HepG2 (cell line): ENCODE measurements at regions not wholly inside any gene's neighbourhood (a gene's known extent, or its start where the extent isn't known, plus 50 kb on each side); places are given as distances from the start of the nearest gene placed in this dataset.

ENCODE experiments used
- ATF3 ChIP-seq: sonication (generic); formaldehyde crosslinking; IDR thresholded peaks from 2 replicates; pipeline ENCODE4 v1.4.0; 2020; ENCODE audit warnings: missing genetic modification reagents
- DNMT3B ChIP-seq: conservative IDR thresholded peaks from 2 replicates; pipeline ENCODE4 v1.6.1; 2016; ENCODE audit warnings: missing biosample characterization, control low read depth
- EED ChIP-seq: sonication (generic); formaldehyde crosslinking; IDR thresholded peaks from 2 replicates; pipeline ENCODE4 v1.5.0; 2020; ENCODE audit warnings: mild to moderate bottlenecking, missing genetic modification reagents
- HCFC1 ChIP-seq: fragments of 150-350 bp; IDR thresholded peaks from 2 replicates; pipeline ENCODE4 v1.6.1; 2014; ENCODE audit warnings: low read depth, low read length
- IKZF5 ChIP-seq: IDR thresholded peaks from 2 replicates; pipeline ENCODE4 v1.6.1; 2018; ENCODE audit warnings: missing genetic modification reagents, mild to moderate bottlenecking, missing compliant biosample characterization
- POGK ChIP-seq: sonication (generic); formaldehyde crosslinking; conservative IDR thresholded peaks from 2 replicates; pipeline ENCODE4 v1.8.0; 2022; ENCODE audit warnings: mild to moderate bottlenecking, moderate library complexity, missing genetic modification reagents
- PRDM4 ChIP-seq: sonication (generic); formaldehyde crosslinking; IDR thresholded peaks from 2 replicates; pipeline ENCODE4 v1.9.0; 2021; ENCODE audit warnings: missing genetic modification reagents, borderline replicate concordance
- ZBTB25 ChIP-seq: IDR thresholded peaks from 2 replicates; pipeline ENCODE4 v1.6.1; 2018; ENCODE audit warnings: missing genetic modification reagents
- ZFYVE20 ChIP-seq: sonication (generic); formaldehyde crosslinking; IDR thresholded peaks from 2 replicates; pipeline ENCODE4 v1.8.0; 2023; ENCODE audit warnings: low read depth, mild to moderate bottlenecking, moderate library complexity, missing genetic modification reagents, borderline replicate concordance
- ZNF564 ChIP-seq: sonication (generic); formaldehyde crosslinking; IDR thresholded peaks from 2 replicates; pipeline ENCODE4 v1.8.1; 2023; ENCODE audit warnings: mild to moderate bottlenecking, missing genetic modification reagents

- no peak for TF ChIP-seq HCFC1
- no peak for TF ChIP-seq ZNF564
- TF ChIP-seq ATF3 (CRISPR knock-in tag), result no peak
- TF ChIP-seq POGK (CRISPR knock-in tag), result no peak
- no peak for TF ChIP-seq PRDM4 (CRISPR knock-in tag)
- TF ChIP-seq ZFYVE20, result no peak
- TF ChIP-seq ZBTB25 (CRISPR knock-in tag), result no peak
- no peak for TF ChIP-seq IKZF5 (CRISPR knock-in tag)
- TF ChIP-seq EED (CRISPR knock-in tag), result no peak
- no peak for TF ChIP-seq DNMT3B (CRISPR knock-in tag)
These were observed 1894.5 kb downstream of the NCAM2 start (continued) for GRCh38 chr21:22892740-22893139.
